IPS-18a (cell line): ENCODE measurements at regions not wholly inside any gene's neighbourhood (a gene's known extent, or its start where the extent isn't known, plus 50 kb on each side); places are given as distances from the start of the nearest gene placed in this dataset.
"Not testable (repeated sequence)": the region's sequence is repeated elsewhere in the genome, so short reads cannot be mapped to it uniquely, and the experiment has no call there.

Experiments
- H3K27ac ChIP-seq: one replicate; pipeline ENCODE4 v1.5.1; 2013; ENCODE audit warnings: low read length
- H3K27me3 ChIP-seq: one replicate; pipeline ENCODE4 v1.6.1; 2013; ENCODE audit warnings: mild to moderate bottlenecking, low read length; ENCODE audit not compliant: control insufficient read depth, insufficient read depth
- H3K36me3 ChIP-seq: one replicate; pipeline ENCODE4 v1.6.1; 2013; ENCODE audit warnings: low read depth, low read length; ENCODE audit not compliant: control insufficient read depth
- H3K4me1 ChIP-seq: one replicate; pipeline ENCODE4 v1.6.1; 2013; ENCODE audit warnings: low read depth, low read length; ENCODE audit not compliant: control insufficient read depth
- H3K4me3 ChIP-seq: one replicate; pipeline ENCODE4 v1.5.1; 2013; ENCODE audit warnings: low read length
- H3K9ac ChIP-seq: one replicate; pipeline ENCODE4 v1.6.1; 2013; ENCODE audit warnings: mild to moderate bottlenecking, low read length, moderate library complexity
- H3K9me3 ChIP-seq: one replicate; pipeline ENCODE4 v1.6.1; 2013; ENCODE audit warnings: low read depth, low read length; ENCODE audit not compliant: control insufficient read depth

- H3K4me1 ChIP-seq = peaks cover 7% of the 10 kb centered on the region
- H3K9me3 ChIP-seq = no peaks in the 10 kb centered on the region
- no peak overlapping the region for H3K4me3 ChIP-seq
- no peak overlapping the region for H3K9ac ChIP-seq
- H3K27me3 ChIP-seq = no peaks in the 10 kb centered on the region
- no peak overlapping the region for H3K27ac ChIP-seq
- H3K36me3 ChIP-seq = no peaks in the 10 kb centered on the region
Observed at GRCh38 chr10:121317374-121317773, 280.9 kb downstream of the FGFR2 start.

- Histone ChIP-seq H3K9ac (no peak overlapping the region), H3K27me3 (no peaks in the 10 kb centered on the region), H3K27ac (no peak overlapping the region), H3K36me3 (no peaks in the 10 kb centered on the region), H3K9me3 (no peaks in the 10 kb centered on the region), H3K4me3 (no peak overlapping the region), H3K4me1 (peaks cover 5% of the 10 kb centered on the region)
Observed at GRCh38 chr10:121322046-121322445, 276.2 kb downstream of the FGFR2 start.

GRCh38 chr10:121322776-121323175, 275.5 kb downstream of the FGFR2 start:
- Histone ChIP-seq H3K27me3 (no peaks in the 10 kb centered on the region), H3K4me3 (no peak overlapping the region), H3K36me3 (no peaks in the 10 kb centered on the region), H3K4me1 (peaks cover 5% of the 10 kb centered on the region), H3K9me3 (no peaks in the 10 kb centered on the region), H3K9ac (no peak overlapping the region), H3K27ac (no peak overlapping the region)

GRCh38 chr10:121323443-121323842, 274.8 kb downstream of the FGFR2 start:
- Histone ChIP-seq H3K36me3 (no peaks in the 10 kb centered on the region), H3K27ac (no peak overlapping the region), H3K4me3 (no peak overlapping the region), H3K27me3 (no peaks in the 10 kb centered on the region), H3K9me3 (no peaks in the 10 kb centered on the region), H3K9ac (no peak overlapping the region), H3K4me1 (peaks cover 5% of the 10 kb centered on the region)

GRCh38 chr10:121324678-121325213, 273.5 kb downstream of the FGFR2 start:
- Histone ChIP-seq H3K27ac (no peak overlapping the region), H3K9ac (no peak overlapping the region), H3K27me3 (no peaks in the 10 kb centered on the region), H3K9me3 (no peaks in the 10 kb centered on the region), H3K4me3 (no peak overlapping the region), H3K36me3 (no peaks in the 10 kb centered on the region), H3K4me1 (peaks cover 5% of the 10 kb centered on the region)

GRCh38 chr10:121325490-121326231, 272.6 kb downstream of the FGFR2 start:
- Histone ChIP-seq H3K9ac (no peak overlapping the region), H3K9me3 (no peaks in the 10 kb centered on the region), H3K27me3 (no peaks in the 10 kb centered on the region), H3K4me3 (no peak overlapping the region), H3K4me1 (peaks cover 5% of the 10 kb centered on the region), H3K36me3 (no peaks in the 10 kb centered on the region), H3K27ac (no peak overlapping the region)

GRCh38 chr10:121326905-121327304, 271.3 kb downstream of the FGFR2 start:
- peaks cover 5% of the 10 kb centered on the region for H3K4me1 ChIP-seq

GRCh38 chr10:121327727-121328126, 270.5 kb downstream of the FGFR2 start:
- Histone ChIP-seq H3K4me1 (peaks cover 5% of the 10 kb centered on the region), H3K36me3 (no peaks in the 10 kb centered on the region), H3K27me3 (no peaks in the 10 kb centered on the region), H3K9ac (no peak overlapping the region), H3K4me3 (no peak overlapping the region), H3K27ac (no peak overlapping the region), H3K9me3 (no peaks in the 10 kb centered on the region)

More at GRCh38 chr10:121326905-121327304, 271.3 kb downstream of the FGFR2 start:
- Histone ChIP-seq H3K4me3 (no peak overlapping the region), H3K27me3 (no peaks in the 10 kb centered on the region), H3K9me3 (no peaks in the 10 kb centered on the region), H3K9ac (no peak overlapping the region), H3K36me3 (no peaks in the 10 kb centered on the region), H3K27ac (no peak overlapping the region)

- not testable (repeated sequence) for H3K36me3 ChIP-seq, H3K4me1 ChIP-seq, H3K27me3 ChIP-seq, H3K9me3 ChIP-seq, H3K4me3 ChIP-seq, H3K9ac ChIP-seq, H3K27ac ChIP-seq
Observed at GRCh38 chr10:121329631-121330030, 268.6 kb downstream of the FGFR2 start.

- Histone ChIP-seq H3K4me3 (no peak overlapping the region), H3K27me3 (no peaks in the 10 kb centered on the region), H3K9me3 (no peaks in the 10 kb centered on the region), H3K27ac (no peak overlapping the region), H3K36me3 (no peaks in the 10 kb centered on the region), H3K4me1 (no peaks in the 10 kb centered on the region), H3K9ac (no peak overlapping the region)
Observed at GRCh38 chr10:121330563-121330962, 267.7 kb downstream of the FGFR2 start.

- Histone ChIP-seq H3K27ac (no peak overlapping the region), H3K36me3 (no peaks in the 10 kb centered on the region), H3K9me3 (no peaks in the 10 kb centered on the region), H3K4me3 (no peak overlapping the region), H3K9ac (no peak overlapping the region), H3K27me3 (no peaks in the 10 kb centered on the region), H3K4me1 (peaks cover 11% of the 10 kb centered on the region)
Observed at GRCh38 chr10:121332353-121332752, 265.9 kb downstream of the FGFR2 start.
